Smooth muscle cell (in vitro differentiated cells): ENCODE measurements at regions not wholly inside any gene's neighbourhood (a gene's known extent, or its start where the extent isn't known, plus 50 kb on each side); places are given as distances from the start of the nearest gene placed in this dataset.

ENCODE experiments used
- DNase-seq: peaks from one replicate; lab custom pipeline; 2025; ENCODE audit not compliant: unreplicated experiment; lab: John Stamatoyannopoulos, UW
- H2AFZ ChIP-seq: fragments of 200-600 bp; sonication (generic); 2 replicates; pipeline ENCODE4 v1.6.0; 2016; ENCODE audit warnings: antibody characterized with exemption, low read depth, mild to moderate bottlenecking
- H3F3A ChIP-seq: fragments of 200-600 bp; sonication (generic); 2 replicates; pipeline ENCODE4 v1.6.0; 2017; ENCODE audit warnings: antibody characterized with exemption, low read depth
- H3K27ac ChIP-seq: fragments of 200-600 bp; sonication (generic); 2 replicates; pipeline ENCODE4 v1.5.1; 2016; ENCODE audit warnings: low read depth, mild to moderate bottlenecking
- H3K27me3 ChIP-seq: fragments of 200-600 bp; sonication (generic); 2 replicates; pipeline ENCODE4 v1.6.1; 2016; ENCODE audit warnings: low read depth, mild to moderate bottlenecking
- H3K36me3 ChIP-seq: fragments of 200-600 bp; sonication (generic); 2 replicates; pipeline ENCODE4 v1.5.1; 2016; ENCODE audit warnings: low read depth
- H3K4me1 ChIP-seq: fragments of 200-600 bp; sonication (generic); 2 replicates; pipeline ENCODE4 v1.5.1; 2016; ENCODE audit warnings: low read depth
- H3K4me2 ChIP-seq: fragments of 200-600 bp; sonication (generic); 2 replicates; pipeline ENCODE4 v1.6.0; 2016; ENCODE audit warnings: mild to moderate bottlenecking
- H3K4me3 ChIP-seq: fragments of 200-600 bp; sonication (generic); 2 replicates; pipeline ENCODE4 v1.5.1; 2016; ENCODE audit warnings: mild to moderate bottlenecking
- H3K79me2 ChIP-seq: fragments of 200-600 bp; sonication (generic); 2 replicates; pipeline ENCODE4 v1.6.0; 2016; ENCODE audit warnings: low read depth, mild to moderate bottlenecking
- H3K9ac ChIP-seq: fragments of 200-600 bp; sonication (generic); 2 replicates; pipeline ENCODE4 v1.6.0; 2016; ENCODE audit warnings: low read depth
- H3K9me3 ChIP-seq: fragments of 200-600 bp; sonication (generic); replicated peaks from 2 replicates; pipeline ENCODE4 v1.5.1; 2016; ENCODE audit warnings: low read depth
- H4K20me1 ChIP-seq: fragments of 200-600 bp; sonication (generic); 2 replicates; pipeline ENCODE4 v1.6.0; 2016; ENCODE audit warnings: low read depth
- WGBS: methylation state at CpG from one replicate; pipeline ENCODE4 v1.1.7; 2016; ENCODE audit warnings: low lambda C conversion rate; 5-methylcytosine and 5-hydroxymethylcytosine counted together
- TF ChIP-seq, protein P1 (sequence below): fragments of 200-600 bp; sonication (generic); IDR thresholded peaks from 2 replicates; pipeline ENCODE4 v1.5.1; 2017; ENCODE audit warnings: borderline replicate concordance, mild to moderate bottlenecking, antibody characterized with exemption; ENCODE audit not compliant: insufficient read depth, poor library complexity, severe bottlenecking

DNA sequence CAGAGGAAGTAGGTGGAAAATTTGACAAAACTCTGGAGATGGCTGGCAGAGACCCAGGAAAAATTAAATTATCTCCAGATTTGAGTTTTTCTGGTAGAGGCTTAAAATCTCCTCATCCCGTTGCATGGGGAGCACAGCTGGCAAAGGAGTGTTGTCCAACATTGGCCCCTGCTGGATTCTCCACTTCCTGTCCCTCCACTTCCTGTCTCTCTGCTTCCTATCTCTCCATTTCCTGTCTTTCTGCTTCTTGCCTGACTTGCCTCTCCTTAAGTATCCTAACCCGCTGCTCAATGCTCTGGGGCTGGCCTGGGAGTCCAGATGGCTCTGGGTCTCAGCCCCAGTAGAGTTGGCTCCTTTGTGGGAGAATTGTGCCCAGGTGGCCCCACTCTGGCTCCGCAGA lies 65.8 kb upstream of the EMX2 start:
- H3K9ac ChIP-seq, result no peak overlapping the region
- H3K9me3 ChIP-seq, result no peaks in the 10 kb centered on the region
- WGBS, result 89% methylated on average over 3 of the region's 3 CpGs
- H3K79me2 ChIP-seq, result no peaks in the 10 kb centered on the region
- H3K4me2 ChIP-seq, result no peak overlapping the region
- H3K4me3 ChIP-seq, result no peak overlapping the region
- no peaks in the 10 kb centered on the region for H3F3A ChIP-seq
- H3K27ac ChIP-seq, result no peak overlapping the region
- no peaks in the 10 kb centered on the region for H3K4me1 ChIP-seq
- no peak overlapping the region for H2AFZ ChIP-seq
- no peaks in the 10 kb centered on the region for H3K36me3 ChIP-seq
- no peaks in the 10 kb centered on the region for H4K20me1 ChIP-seq
- peaks cover 19% of the 10 kb centered on the region for H3K27me3 ChIP-seq
- no peak for DNase-seq
- TF ChIP-seq, protein P1, sequence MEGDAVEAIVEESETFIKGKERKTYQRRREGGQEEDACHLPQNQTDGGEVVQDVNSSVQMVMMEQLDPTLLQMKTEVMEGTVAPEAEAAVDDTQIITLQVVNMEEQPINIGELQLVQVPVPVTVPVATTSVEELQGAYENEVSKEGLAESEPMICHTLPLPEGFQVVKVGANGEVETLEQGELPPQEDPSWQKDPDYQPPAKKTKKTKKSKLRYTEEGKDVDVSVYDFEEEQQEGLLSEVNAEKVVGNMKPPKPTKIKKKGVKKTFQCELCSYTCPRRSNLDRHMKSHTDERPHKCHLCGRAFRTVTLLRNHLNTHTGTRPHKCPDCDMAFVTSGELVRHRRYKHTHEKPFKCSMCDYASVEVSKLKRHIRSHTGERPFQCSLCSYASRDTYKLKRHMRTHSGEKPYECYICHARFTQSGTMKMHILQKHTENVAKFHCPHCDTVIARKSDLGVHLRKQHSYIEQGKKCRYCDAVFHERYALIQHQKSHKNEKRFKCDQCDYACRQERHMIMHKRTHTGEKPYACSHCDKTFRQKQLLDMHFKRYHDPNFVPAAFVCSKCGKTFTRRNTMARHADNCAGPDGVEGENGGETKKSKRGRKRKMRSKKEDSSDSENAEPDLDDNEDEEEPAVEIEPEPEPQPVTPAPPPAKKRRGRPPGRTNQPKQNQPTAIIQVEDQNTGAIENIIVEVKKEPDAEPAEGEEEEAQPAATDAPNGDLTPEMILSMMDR, result no peak

GRCh38 chr10:117476281-117476680 lies 66.3 kb upstream of the EMX2 start:
- DNase-seq, result no peak
- no peaks in the 10 kb centered on the region for H3K4me1 ChIP-seq
- 61% methylated on average over 2 of the region's 2 CpGs for WGBS
- no peak overlapping the region for H2AFZ ChIP-seq
- H3K9ac ChIP-seq, result no peak overlapping the region
- no peak overlapping the region for H3K27ac ChIP-seq
- H3K9me3 ChIP-seq, result no peaks in the 10 kb centered on the region
- H3K4me2 ChIP-seq, result no peak overlapping the region
- peaks cover 19% of the 10 kb centered on the region for H3K27me3 ChIP-seq
- H4K20me1 ChIP-seq, result no peaks in the 10 kb centered on the region
- no peaks in the 10 kb centered on the region for H3K36me3 ChIP-seq
- H3F3A ChIP-seq, result no peaks in the 10 kb centered on the region
- no peak overlapping the region for H3K4me3 ChIP-seq
- H3K79me2 ChIP-seq, result no peaks in the 10 kb centered on the region
- TF ChIP-seq, protein P1, result no peak

DNA sequence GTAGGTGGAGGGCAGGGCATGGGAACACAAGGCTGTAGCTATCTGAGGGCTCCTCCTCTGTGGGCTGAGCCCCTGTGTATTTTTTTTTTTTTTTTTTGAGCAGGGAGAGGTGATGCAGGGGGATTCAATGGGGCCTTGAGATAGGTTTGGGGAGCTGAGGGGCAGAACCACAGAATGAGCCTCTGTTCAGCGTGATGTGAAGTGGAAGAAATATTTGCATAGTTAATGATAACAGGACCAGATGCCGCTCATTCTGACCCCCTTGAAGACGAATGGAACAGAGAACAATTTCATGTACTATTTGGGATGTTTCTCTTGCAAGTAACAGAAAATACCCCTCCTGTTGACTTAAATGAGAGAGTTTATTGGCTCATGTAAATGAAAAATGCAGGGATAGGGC lies 69.7 kb upstream of the EMX2 start:
- Histone ChIP-seq H3K79me2 (no peaks in the 10 kb centered on the region), H3K36me3 (no peaks in the 10 kb centered on the region), H3K27me3 (peaks cover 11% of the 10 kb centered on the region), H3F3A (no peaks in the 10 kb centered on the region), H3K9me3 (no peaks in the 10 kb centered on the region), H2AFZ (no peak overlapping the region), H3K4me1 (no peaks in the 10 kb centered on the region), H3K27ac (no peak overlapping the region), H3K4me2 (no peak overlapping the region), H4K20me1 (no peaks in the 10 kb centered on the region), H3K9ac (no peak overlapping the region), H3K4me3 (no peak overlapping the region)
- 94% methylated on average over 3 of the region's 3 CpGs for WGBS
- TF ChIP-seq, protein P1, result no peak
- no peak for DNase-seq

DNA sequence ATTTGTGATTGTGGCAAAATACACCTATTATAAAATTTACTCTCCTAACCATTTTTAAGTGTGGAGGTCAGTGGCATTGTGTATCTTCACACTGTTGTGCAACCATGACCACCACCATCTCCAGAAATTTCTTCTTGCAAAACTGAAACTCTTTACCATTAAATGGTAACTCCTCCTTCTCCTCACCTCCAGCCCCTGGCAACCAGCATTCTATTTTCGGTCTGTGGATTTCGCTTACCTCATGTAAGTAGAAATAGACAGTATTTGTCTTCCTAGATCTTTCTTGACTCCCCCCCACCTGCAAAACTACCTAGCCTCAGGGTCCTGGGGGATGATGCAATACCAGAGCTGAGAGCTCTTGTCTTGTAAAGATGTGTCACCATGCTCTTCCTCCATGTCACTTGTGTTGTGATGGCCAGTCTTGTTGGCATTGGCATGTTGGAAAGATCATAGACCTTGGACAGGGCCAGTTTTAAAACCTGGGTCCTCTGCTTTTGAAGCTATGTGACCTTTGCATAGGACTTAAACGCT lies 71.1 kb upstream of the EMX2 start:
- H2AFZ ChIP-seq, result no peak overlapping the region
- H3F3A ChIP-seq, result no peaks in the 10 kb centered on the region
- no peaks in the 10 kb centered on the region for H3K36me3 ChIP-seq
- H3K9ac ChIP-seq, result no peak overlapping the region
- WGBS, result 96% methylated on average over 3 of the region's 3 CpGs
- no peak overlapping the region for H3K4me3 ChIP-seq
- no peak for DNase-seq
- no peaks in the 10 kb centered on the region for H3K9me3 ChIP-seq
- H3K4me2 ChIP-seq, result no peak overlapping the region
- H4K20me1 ChIP-seq, result no peaks in the 10 kb centered on the region
- no peaks in the 10 kb centered on the region for H3K79me2 ChIP-seq
- TF ChIP-seq, protein P1, result no peak
- peaks cover 11% of the 10 kb centered on the region for H3K27me3 ChIP-seq
- H3K27ac ChIP-seq, result no peak overlapping the region
- H3K4me1 ChIP-seq, result no peaks in the 10 kb centered on the region
